Loucy (cell line): ENCODE measurements at regions not wholly inside any gene's neighbourhood (a gene's known extent, or its start where the extent isn't known, plus 50 kb on each side); places are given as distances from the start of the nearest gene placed in this dataset.

ENCODE experiments used
- H2AFZ ChIP-seq: fragments of 200-600 bp; sonication (generic); 2 replicates; pipeline ENCODE4 v1.6.0; 2016; ENCODE audit warnings: antibody characterized with exemption, mild to moderate bottlenecking, low read length, moderate library complexity
- H3F3A ChIP-seq: fragments of 200-600 bp; 2 replicates; pipeline ENCODE4 v1.6.0; 2016; ENCODE audit warnings: antibody characterized with exemption, low read depth, mild to moderate bottlenecking
- H3K27me3 ChIP-seq: fragments of 200-600 bp; sonication (generic); 2 replicates; pipeline ENCODE4 v1.6.1; 2014; ENCODE audit warnings: low read length, mild to moderate bottlenecking; ENCODE audit not compliant: insufficient read depth, poor library complexity, severe bottlenecking
- H3K36me3 ChIP-seq: fragments of 200-600 bp; sonication (generic); 2 replicates; pipeline ENCODE4 v1.6.1; 2016; ENCODE audit warnings: low read length; ENCODE audit not compliant: insufficient read depth
- H3K4me1 ChIP-seq: fragments of 200-600 bp; sonication (generic); 2 replicates; pipeline ENCODE4 v1.5.1; 2014; ENCODE audit warnings: low read length, mild to moderate bottlenecking; ENCODE audit not compliant: insufficient read depth, poor library complexity, severe bottlenecking
- H3K4me2 ChIP-seq: fragments of 200-600 bp; sonication (generic); 2 replicates; pipeline ENCODE4 v1.6.0; 2014; ENCODE audit warnings: antibody characterized with exemption, low read length, low read depth, mild to moderate bottlenecking; ENCODE audit not compliant: poor library complexity, severe bottlenecking
- H3K4me3 ChIP-seq: fragments of 200-600 bp; sonication (generic); 2 replicates; pipeline ENCODE4 v1.5.1; 2014; ENCODE audit warnings: low read length, mild to moderate bottlenecking, mixed read lengths; ENCODE audit not compliant: poor library complexity, severe bottlenecking
- H3K79me2 ChIP-seq: fragments of 200-600 bp; sonication (generic); 2 replicates; pipeline ENCODE4 v1.6.1; 2014; ENCODE audit warnings: low read length; ENCODE audit not compliant: insufficient read depth
- H3K9ac ChIP-seq: fragments of 200-600 bp; sonication (generic); 2 replicates; pipeline ENCODE4 v1.6.0; 2014; ENCODE audit warnings: mild to moderate bottlenecking, low read depth, low read length, moderate library complexity; ENCODE audit not compliant: poor library complexity, severe bottlenecking
- H3K9me2 ChIP-seq: fragments of 200-600 bp; sonication (generic); replicated peaks from 2 replicates; pipeline ENCODE4 v1.6.1; 2016; ENCODE audit warnings: low read depth, low read length, mixed read lengths
- H3K9me3 ChIP-seq: fragments of 200-600 bp; sonication (generic); 2 replicates; pipeline ENCODE4 v1.6.1; 2014; ENCODE audit warnings: mild to moderate bottlenecking, antibody characterized with exemption, low read length, low read depth; ENCODE audit not compliant: insufficient read depth
- H4K20me1 ChIP-seq: fragments of 200-600 bp; sonication (generic); 2 replicates; pipeline ENCODE4 v1.6.0; 2014; ENCODE audit warnings: antibody characterized with exemption, low read length, mild to moderate bottlenecking; ENCODE audit not compliant: insufficient read depth, poor library complexity, severe bottlenecking
- EZH2phosphoT487 ChIP-seq: fragments of 200-600 bp; IDR thresholded peaks from 2 replicates; pipeline ENCODE4 v1.6.1; 2018; ENCODE audit warnings: antibody characterized with exemption, mild to moderate bottlenecking, moderate library complexity, borderline replicate concordance
- TF ChIP-seq, protein P1 (sequence below): fragments of 200-600 bp; sonication (generic); conservative IDR thresholded peaks from 2 replicates; pipeline ENCODE4 v1.5.1; 2014; ENCODE audit warnings: mild to moderate bottlenecking, antibody characterized with exemption, low read length

DNA sequence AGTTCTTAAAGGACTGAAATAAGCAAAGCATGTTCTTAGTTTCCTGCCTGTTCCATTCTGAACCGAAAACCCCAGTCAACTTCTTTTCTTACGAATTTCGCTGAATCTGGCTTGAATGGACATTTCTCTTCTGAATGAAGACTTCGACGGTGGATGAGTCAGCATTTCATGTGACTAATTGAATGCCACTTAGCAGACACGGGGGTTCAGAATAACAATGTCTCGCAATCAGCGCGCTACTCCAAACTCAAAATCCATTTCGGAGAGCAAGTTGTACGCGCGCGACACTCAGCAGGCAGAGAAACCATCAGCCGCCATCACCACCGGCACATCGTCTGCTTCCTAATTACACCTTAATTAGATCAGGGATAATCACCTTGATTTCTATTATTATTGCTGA is 239.0 kb upstream of the KLF6 start:
- no peak overlapping the region for H3K4me2 ChIP-seq
- no peaks in the 10 kb centered on the region for H4K20me1 ChIP-seq
- H3K9me2 ChIP-seq = no peaks in the 10 kb centered on the region
- H3K27me3 ChIP-seq = no peaks in the 10 kb centered on the region
- no peak overlapping the region for H3K4me3 ChIP-seq
- H2AFZ ChIP-seq = no peak overlapping the region
- no peaks in the 10 kb centered on the region for H3K36me3 ChIP-seq
- no peak overlapping the region for H3K9ac ChIP-seq
- no peaks in the 10 kb centered on the region for H3K79me2 ChIP-seq
- no peak for TF ChIP-seq EZH2phosphoT487
- TF ChIP-seq, protein P1, sequence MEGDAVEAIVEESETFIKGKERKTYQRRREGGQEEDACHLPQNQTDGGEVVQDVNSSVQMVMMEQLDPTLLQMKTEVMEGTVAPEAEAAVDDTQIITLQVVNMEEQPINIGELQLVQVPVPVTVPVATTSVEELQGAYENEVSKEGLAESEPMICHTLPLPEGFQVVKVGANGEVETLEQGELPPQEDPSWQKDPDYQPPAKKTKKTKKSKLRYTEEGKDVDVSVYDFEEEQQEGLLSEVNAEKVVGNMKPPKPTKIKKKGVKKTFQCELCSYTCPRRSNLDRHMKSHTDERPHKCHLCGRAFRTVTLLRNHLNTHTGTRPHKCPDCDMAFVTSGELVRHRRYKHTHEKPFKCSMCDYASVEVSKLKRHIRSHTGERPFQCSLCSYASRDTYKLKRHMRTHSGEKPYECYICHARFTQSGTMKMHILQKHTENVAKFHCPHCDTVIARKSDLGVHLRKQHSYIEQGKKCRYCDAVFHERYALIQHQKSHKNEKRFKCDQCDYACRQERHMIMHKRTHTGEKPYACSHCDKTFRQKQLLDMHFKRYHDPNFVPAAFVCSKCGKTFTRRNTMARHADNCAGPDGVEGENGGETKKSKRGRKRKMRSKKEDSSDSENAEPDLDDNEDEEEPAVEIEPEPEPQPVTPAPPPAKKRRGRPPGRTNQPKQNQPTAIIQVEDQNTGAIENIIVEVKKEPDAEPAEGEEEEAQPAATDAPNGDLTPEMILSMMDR = no peak
- H3K4me1 ChIP-seq = no peaks in the 10 kb centered on the region
- H3K9me3 ChIP-seq = no peaks in the 10 kb centered on the region
- no peaks in the 10 kb centered on the region for H3F3A ChIP-seq

DNA sequence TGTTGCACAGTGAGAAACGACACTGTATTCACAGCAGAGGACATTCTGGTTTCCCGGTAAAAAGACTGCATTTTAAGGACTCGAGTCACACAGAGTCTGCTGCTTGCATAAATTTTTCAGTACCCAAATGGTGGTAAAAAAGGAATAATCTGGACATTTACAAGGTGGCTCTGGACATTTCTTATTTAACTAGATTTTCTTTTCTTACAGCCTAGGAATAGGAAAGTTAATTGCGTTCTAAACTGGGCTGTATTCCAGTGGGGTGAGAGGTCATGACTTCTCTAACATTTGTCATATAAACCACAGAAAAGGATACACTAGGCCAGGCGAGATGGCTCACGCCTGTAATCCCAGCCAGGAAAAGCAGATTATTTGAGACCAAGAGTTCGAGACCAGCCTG is 237.5 kb upstream of the KLF6 start:
- H3K9me3 ChIP-seq = no peaks in the 10 kb centered on the region
- H3K4me2 ChIP-seq = no peak overlapping the region
- no peak overlapping the region for H2AFZ ChIP-seq
- no peaks in the 10 kb centered on the region for H3K27me3 ChIP-seq
- H3K4me3 ChIP-seq = no peak overlapping the region
- no peaks in the 10 kb centered on the region for H3K36me3 ChIP-seq
- H3K79me2 ChIP-seq = no peaks in the 10 kb centered on the region
- no peaks in the 10 kb centered on the region for H3K4me1 ChIP-seq
- TF ChIP-seq, protein P1 = no peak
- TF ChIP-seq EZH2phosphoT487 = no peak
- no peaks in the 10 kb centered on the region for H3K9me2 ChIP-seq
- H3K9ac ChIP-seq = no peak overlapping the region
- H4K20me1 ChIP-seq = no peaks in the 10 kb centered on the region
- no peaks in the 10 kb centered on the region for H3F3A ChIP-seq

DNA sequence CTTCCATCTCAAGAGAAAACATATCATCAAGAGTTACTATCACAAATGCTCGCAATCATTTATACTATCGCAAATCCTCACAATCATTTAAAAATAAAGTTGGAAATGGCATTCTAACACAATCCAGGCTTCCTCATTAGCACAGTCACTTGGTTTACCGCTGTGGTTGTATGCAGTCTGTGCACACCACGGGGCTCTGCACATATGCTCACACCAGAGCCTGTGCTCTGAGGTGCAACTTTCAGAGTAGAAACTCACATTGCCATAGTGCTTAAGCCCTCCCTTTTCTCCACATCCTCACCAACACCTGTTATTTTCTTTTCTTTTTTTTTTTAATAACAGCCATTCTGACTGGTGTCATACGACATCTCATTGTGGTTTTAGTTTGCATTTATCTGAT is 235.6 kb upstream of the KLF6 start:
- Histone ChIP-seq H3K4me1 (no peaks in the 10 kb centered on the region), H4K20me1 (no peaks in the 10 kb centered on the region)
- no peak for TF ChIP-seq EZH2phosphoT487
- TF ChIP-seq, protein P1 = no peak

More for the DNA sequence above, 235.6 kb upstream of the KLF6 start:
- Histone ChIP-seq H3K27me3 (no peaks in the 10 kb centered on the region), H3K4me2 (no peak overlapping the region), H3K36me3 (no peaks in the 10 kb centered on the region), H2AFZ (no peak overlapping the region), H3K9ac (no peak overlapping the region), H3K4me3 (no peak overlapping the region), H3K9me2 (no peaks in the 10 kb centered on the region), H3K79me2 (no peaks in the 10 kb centered on the region), H3K9me3 (no peaks in the 10 kb centered on the region), H3F3A (no peaks in the 10 kb centered on the region)
